GM12801 (cell line): ENCODE measurements at regions not wholly inside any gene's neighbourhood (a gene's known extent, or its start where the extent isn't known, plus 50 kb on each side); places are given as distances from the start of the nearest gene placed in this dataset.

Source experiments
- CTCF ChIP-seq: IDR thresholded peaks from one replicate; pipeline ENCODE4 v1.5.1; 2011; ENCODE audit warnings: control low read depth; ENCODE audit not compliant: insufficient read length; ENCODE audit errors: extremely low read depth

GRCh38 chr4:181911420-181911819 is 331.8 kb upstream of the TENM3 start:
- no peak for TF ChIP-seq CTCF

GRCh38 chr4:181933471-181933870 is 309.7 kb upstream of the TENM3 start:
- no peak for TF ChIP-seq CTCF

- no peak for TF ChIP-seq CTCF
These were observed 304.6 kb upstream of the TENM3 start for GRCh38 chr4:181938631-181939030.

DNA sequence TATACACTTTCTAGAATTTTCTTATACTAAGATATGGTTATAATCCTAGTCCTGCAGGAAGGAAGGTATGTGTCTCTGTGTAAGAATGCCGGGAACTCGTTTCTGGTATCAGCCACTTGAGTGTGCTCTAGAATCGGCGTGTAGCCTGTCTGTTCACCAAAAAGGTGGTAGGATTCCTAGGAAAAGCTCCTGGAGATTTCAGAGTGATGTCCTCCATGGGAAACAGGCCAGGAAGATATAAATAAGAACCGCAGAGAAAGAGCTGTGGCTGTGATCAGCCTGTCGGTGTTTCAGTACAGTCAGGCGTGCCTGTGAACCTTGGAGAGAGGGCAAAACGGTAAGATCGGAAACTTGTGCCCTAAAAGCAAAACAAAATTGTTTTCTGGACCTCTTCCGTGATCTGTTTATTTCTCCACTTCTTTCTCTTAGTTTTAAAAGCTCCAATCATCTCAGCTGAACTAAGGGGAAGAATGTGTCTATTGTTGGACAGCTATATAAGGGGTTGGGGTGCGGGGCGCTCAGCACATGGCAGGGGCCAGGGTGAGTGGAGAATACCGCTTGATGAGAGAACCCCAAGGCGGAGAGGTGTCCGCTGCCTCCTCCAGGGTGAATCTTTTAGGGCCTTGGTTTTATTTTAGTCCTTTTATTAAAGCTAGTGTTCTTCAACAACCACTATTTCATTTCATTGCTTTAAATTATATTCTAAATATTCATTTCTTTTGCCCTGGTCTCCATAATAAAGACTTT is 303.8 kb upstream of the TENM3 start:
- no peak for TF ChIP-seq CTCF

- TF ChIP-seq CTCF = no peak
These were observed 298.7 kb upstream of the TENM3 start for GRCh38 chr4:181944527-181944926.

DNA sequence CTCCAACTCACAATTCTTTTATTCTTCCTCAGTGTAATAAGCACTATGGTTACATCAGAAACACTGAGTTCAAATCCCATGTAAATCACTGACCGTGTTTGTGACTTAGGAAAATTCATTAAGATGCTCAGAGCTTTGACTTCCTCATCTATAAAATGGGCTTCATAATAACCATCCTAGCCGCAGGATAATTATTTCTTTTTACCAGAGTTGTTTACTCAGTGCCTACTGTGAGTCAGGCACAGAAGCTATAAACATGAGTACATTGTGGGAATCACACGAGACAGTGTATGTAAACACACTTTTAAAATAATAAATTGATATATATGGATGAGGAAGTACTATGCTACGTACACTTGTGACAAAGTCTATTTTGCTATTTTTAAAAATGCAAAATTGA is 296.3 kb upstream of the TENM3 start:
- TF ChIP-seq CTCF = no peak

- no peak for TF ChIP-seq CTCF
These were observed 294.3 kb upstream of the TENM3 start for GRCh38 chr4:181948839-181949382.
